Mesodermal cell (in vitro differentiated cells): ENCODE measurements at regions not wholly inside any gene's neighbourhood (a gene's known extent, or its start where the extent isn't known, plus 50 kb on each side); places are given as distances from the start of the nearest gene placed in this dataset.
"Not testable (repeated sequence)": the region's sequence is repeated elsewhere in the genome, so short reads cannot be mapped to it uniquely, and the experiment has no call there.

ENCODE experiments used
- H3K27ac ChIP-seq: 2 replicates; pipeline ENCODE4 v1.7.0; 2013; ENCODE audit warnings: mild to moderate bottlenecking, low read depth, low read length, moderate library complexity; ENCODE audit not compliant: severe bottlenecking
- H3K36me3 ChIP-seq: 2 replicates; pipeline ENCODE4 v1.7.1; 2013; ENCODE audit warnings: mild to moderate bottlenecking, low read length, moderate library complexity; ENCODE audit not compliant: control insufficient read depth, insufficient read depth
- H3K4me1 ChIP-seq: one replicate; pipeline ENCODE4 v1.7.1; 2013; ENCODE audit warnings: mild to moderate bottlenecking, low read length; ENCODE audit not compliant: insufficient read depth, control insufficient read depth, poor library complexity, severe bottlenecking
- H3K4me3 ChIP-seq: 2 replicates; pipeline ENCODE4 v1.7.0; 2013; ENCODE audit warnings: low read length, control low read depth, mild to moderate bottlenecking; ENCODE audit not compliant: insufficient read depth, poor library complexity, severe bottlenecking; ENCODE audit errors: extremely low read depth
- H3K9me3 ChIP-seq: 2 replicates; pipeline ENCODE4 v1.7.1; 2013; ENCODE audit warnings: mild to moderate bottlenecking, low read length, moderate library complexity; ENCODE audit not compliant: control insufficient read depth
- WGBS, 2 experiments: methylation state at CpG; one replicate each; pipeline ENCODE4 v1.1.5; 2013; ENCODE audit warnings: missing lambda C conversion rate in 2 of 2; ENCODE audit not compliant: insufficient coverage in 2 of 2; 5-methylcytosine and 5-hydroxymethylcytosine counted together

- H3K36me3 ChIP-seq, H3K4me1 ChIP-seq, H3K4me3 ChIP-seq, H3K27ac ChIP-seq, H3K9me3 ChIP-seq: not testable (repeated sequence)
- WGBS, 2 experiments, result 92% methylated on average over 2 of the region's 2 CpGs; no CpG with 5 or more reads in 1 of the 2 experiments
Observed at GRCh38 chr3:20464237-20464636, 278.2 kb upstream of the SGO1 start.

GRCh38 chr3:20462723-20463122 lies 276.7 kb upstream of the SGO1 start:
- no peaks in the 10 kb centered on the region for H3K9me3 ChIP-seq
- no peak overlapping the region for H3K4me3 ChIP-seq
- H3K27ac ChIP-seq, result no peak overlapping the region
- no peaks in the 10 kb centered on the region for H3K36me3 ChIP-seq
- H3K4me1 ChIP-seq, result no peaks in the 10 kb centered on the region

GRCh38 chr3:20462226-20462625 lies 276.2 kb upstream of the SGO1 start:
- Histone ChIP-seq H3K4me1 (no peaks in the 10 kb centered on the region), H3K36me3 (no peaks in the 10 kb centered on the region), H3K4me3 (no peak overlapping the region), H3K9me3 (no peaks in the 10 kb centered on the region), H3K27ac (no peak overlapping the region)
- no CpG with 5 or more reads among the region's 1 CpG for WGBS, 2 experiments

DNA sequence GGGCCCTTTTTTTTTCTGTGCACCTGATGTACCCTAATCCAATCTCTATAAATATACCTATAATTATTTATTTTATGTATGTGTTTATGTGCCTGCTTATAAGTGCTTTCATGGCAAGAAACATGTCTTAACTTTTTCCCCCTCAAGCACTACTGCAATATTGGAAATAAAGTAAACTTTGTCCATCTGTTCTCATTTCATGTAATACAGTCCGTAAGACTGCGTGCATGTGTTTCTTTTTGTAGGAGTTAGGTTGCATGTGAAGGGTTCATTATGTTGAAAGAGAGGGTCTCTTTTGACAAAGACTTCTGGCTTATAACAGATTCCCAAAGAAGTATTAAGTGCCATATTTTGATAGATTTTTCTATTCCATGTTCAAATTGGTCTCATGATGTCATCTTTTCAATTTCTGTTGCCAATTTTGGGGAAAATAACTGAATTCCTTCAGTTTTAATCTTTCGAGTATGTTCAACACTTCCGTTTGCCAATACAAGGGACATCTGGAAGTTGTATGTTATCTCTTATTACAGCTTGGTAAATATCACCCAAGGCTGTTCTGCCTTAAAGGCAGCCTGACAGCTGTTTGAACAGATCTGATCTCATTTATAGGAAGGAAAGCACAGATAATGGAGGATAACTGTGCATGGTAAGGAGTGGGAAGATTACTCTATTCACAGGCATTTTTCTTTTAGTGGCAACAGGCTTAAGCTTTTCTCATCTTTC lies 273.1 kb upstream of the SGO1 start:
- 83 to 100% methylated on average over 1 to 2 of the region's 4 CpGs for WGBS, 2 experiments
- H3K4me1 ChIP-seq, result no peaks in the 10 kb centered on the region
- no peaks in the 10 kb centered on the region for H3K9me3 ChIP-seq
- no peak overlapping the region for H3K27ac ChIP-seq
- no peak overlapping the region for H3K4me3 ChIP-seq
- no peaks in the 10 kb centered on the region for H3K36me3 ChIP-seq

GRCh38 chr3:20456511-20456910 lies 270.5 kb upstream of the SGO1 start:
- Histone ChIP-seq H3K36me3 (no peaks in the 10 kb centered on the region), H3K4me3 (no peak overlapping the region), H3K27ac (no peak overlapping the region), H3K4me1 (no peaks in the 10 kb centered on the region), H3K9me3 (no peaks in the 10 kb centered on the region)
- WGBS, 2 experiments, result no CpG with 5 or more reads among the region's 1 CpG

- Histone ChIP-seq H3K4me1 (no peaks in the 10 kb centered on the region), H3K36me3 (no peaks in the 10 kb centered on the region), H3K4me3 (no peak overlapping the region), H3K27ac (no peak overlapping the region), H3K9me3 (no peaks in the 10 kb centered on the region)
- WGBS, 2 experiments, result 40 to 100% methylated on average over 1 of the region's 1 CpG
Observed at GRCh38 chr3:20451170-20451569, 265.2 kb upstream of the SGO1 start.

DNA sequence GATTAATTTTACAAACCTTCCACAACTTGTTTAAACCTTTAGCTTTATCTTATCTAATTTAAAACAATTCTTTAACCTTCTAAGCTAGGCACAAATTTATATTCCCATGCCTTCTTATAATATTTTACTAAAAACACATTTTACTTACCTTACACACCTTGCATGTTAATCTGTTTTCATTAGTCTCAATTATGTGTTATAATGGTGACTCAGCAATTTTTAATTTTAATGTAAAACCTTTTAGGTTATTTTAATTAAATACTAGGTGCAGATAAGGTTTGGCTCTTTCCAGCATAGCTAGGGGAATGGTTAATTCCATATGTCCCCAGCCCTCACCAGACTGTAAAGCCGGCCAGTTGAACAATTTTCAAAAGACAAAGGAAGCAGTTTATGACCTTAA lies 264.6 kb upstream of the SGO1 start:
- no peak overlapping the region for H3K4me3 ChIP-seq
- no peaks in the 10 kb centered on the region for H3K4me1 ChIP-seq
- H3K36me3 ChIP-seq, result no peaks in the 10 kb centered on the region
- H3K27ac ChIP-seq, result no peak overlapping the region
- 56 to 100% methylated on average over 1 of the region's 1 CpG for WGBS, 2 experiments
- H3K9me3 ChIP-seq, result no peaks in the 10 kb centered on the region

DNA sequence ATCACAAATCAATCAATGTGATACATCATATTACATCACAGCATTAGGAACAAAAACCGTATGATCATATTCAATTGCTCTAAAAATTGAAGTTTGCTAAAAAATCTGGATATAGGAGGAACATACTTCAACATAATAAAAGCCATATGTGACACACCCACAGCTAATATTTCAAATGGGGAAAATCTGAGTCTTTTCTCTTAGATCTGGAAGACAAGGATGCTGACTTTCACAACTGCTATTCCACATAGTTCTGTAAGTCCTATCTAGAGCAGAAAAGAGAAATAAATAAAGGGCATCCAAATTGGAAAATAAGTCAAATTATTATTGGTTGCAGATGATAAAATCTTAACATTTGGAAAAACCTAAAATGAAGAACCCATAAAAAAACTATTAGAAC lies 256.8 kb upstream of the SGO1 start:
- no CpG with 5 or more reads among the region's 1 CpG for WGBS, 2 experiments
- Histone ChIP-seq H3K4me3 (no peak overlapping the region), H3K4me1 (no peaks in the 10 kb centered on the region), H3K36me3 (no peaks in the 10 kb centered on the region), H3K9me3 (no peaks in the 10 kb centered on the region), H3K27ac (no peak overlapping the region)

- WGBS, 2 experiments, result no CpG with 5 or more reads among the region's 2 CpGs
- H3K4me1 ChIP-seq, H3K27ac ChIP-seq, H3K4me3 ChIP-seq, H3K36me3 ChIP-seq, H3K9me3 ChIP-seq: not testable (repeated sequence)
Observed at GRCh38 chr3:20427268-20427667, 241.3 kb upstream of the SGO1 start.

- no peaks in the 10 kb centered on the region for H3K4me1 ChIP-seq
- H3K4me3 ChIP-seq, result no peak overlapping the region
- 86% methylated on average over 1 of the region's 1 CpG; no CpG with 5 or more reads in 1 of the 2 experiments for whole genome bisulfite sequencing, 2 experiments
- H3K27ac ChIP-seq, result no peak overlapping the region
- no peaks in the 10 kb centered on the region for H3K36me3 ChIP-seq
- no peaks in the 10 kb centered on the region for H3K9me3 ChIP-seq
Observed at GRCh38 chr3:20425138-20425537, 239.1 kb upstream of the SGO1 start.

- no CpG with 5 or more reads among the region's 2 CpGs for WGBS, 2 experiments
- no peak overlapping the region for H3K27ac ChIP-seq
- H3K4me1 ChIP-seq, result no peaks in the 10 kb centered on the region
- H3K36me3 ChIP-seq, result no peaks in the 10 kb centered on the region
- H3K9me3 ChIP-seq, result no peaks in the 10 kb centered on the region
- H3K4me3 ChIP-seq, result no peak overlapping the region
Observed at GRCh38 chr3:20424086-20424485, 238.1 kb upstream of the SGO1 start.
